ENCODE measurements at regions not wholly inside any gene's neighbourhood (a gene's known extent, or its start where the extent isn't known, plus 50 kb on each side); places are given as distances from the start of the nearest gene placed in this dataset.
A peak's percentile ranks its signal among the peaks of the same experiment; 100 is the strongest.

DNA sequence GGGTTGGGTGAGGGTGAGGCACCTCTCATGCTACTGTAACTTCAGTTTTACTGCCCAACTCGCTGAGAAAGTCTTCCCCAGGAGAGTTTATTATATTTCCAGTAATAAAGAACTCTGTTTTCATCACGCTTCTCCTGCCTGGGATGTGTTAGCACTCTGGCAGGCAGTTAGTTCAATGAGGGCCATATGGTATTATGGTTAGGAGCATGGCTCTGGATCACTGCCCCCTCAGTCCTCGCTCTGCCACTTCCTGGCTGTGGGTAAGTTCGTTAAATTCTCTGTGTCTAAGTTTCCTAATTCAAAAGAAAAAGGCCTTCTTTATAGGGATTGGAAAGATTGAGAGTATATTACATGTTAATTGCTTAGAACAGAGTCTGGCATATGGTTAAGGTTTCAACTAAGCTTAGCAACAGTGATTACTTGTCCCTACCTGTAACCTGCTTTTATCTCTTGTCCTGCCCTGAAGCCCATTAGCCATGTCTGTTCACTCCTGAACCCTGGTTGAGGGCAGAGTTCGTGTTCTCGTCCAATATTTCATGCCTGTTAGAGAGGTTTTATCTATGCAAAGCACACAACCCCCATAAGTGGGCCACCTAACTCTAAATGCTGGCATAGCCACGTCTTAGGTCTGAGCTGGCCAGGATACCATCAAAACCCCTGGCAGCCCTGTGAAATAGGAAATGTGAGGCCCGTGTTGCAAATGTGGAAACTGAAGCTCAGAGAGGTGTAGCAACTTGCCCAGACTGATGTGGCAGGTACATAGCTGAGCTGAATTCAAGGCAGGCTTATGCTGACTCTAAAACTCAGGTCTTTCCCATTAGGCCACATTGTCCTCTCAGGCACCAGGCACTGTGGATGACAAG, 342.5 kb upstream of the JARID2 start:
- DNase-seq (ENCODE audit: low spot score), result no peak

DNA sequence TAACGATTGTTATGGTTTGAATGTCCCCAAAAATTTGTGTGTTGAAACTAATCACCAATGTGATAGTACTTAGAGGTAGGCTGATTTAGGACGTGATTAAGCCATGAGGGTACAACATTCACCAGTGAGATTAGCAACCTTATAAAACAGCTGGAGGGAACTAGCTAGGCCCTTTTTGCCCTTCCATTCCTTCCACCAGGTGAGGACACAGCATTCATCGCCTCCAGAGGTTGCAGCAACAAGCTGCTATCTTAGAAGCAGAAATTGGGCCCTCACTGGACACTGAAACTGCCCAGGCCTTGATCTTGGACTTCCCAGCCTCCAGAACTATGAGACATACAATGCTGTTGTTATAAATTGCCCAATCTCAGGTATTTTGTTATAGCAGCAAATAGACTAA, 340.7 kb upstream of the JARID2 start:
- no peak for DNase-seq (ENCODE audit: low spot score)

DNA sequence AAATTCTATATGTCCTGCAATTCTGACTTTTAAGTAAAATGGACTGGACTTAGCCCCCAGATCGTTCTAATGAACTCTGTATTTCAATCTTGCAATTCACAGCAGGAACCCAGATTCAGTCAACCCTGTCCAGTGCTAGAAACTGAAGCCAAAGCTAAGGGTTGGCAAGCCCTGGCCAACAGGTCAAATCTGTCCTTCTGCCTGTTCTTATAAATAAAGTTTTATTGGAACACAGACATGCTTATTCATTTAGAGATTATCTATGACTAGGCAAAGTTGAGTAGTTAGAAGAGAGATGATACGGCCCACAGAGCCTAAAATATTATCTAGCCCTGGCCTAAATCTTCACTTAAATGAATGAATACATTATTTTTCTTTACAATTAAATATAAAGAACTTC, 339.2 kb upstream of the JARID2 start:
- no peak for DNase-seq (ENCODE audit: low spot score)

DNA sequence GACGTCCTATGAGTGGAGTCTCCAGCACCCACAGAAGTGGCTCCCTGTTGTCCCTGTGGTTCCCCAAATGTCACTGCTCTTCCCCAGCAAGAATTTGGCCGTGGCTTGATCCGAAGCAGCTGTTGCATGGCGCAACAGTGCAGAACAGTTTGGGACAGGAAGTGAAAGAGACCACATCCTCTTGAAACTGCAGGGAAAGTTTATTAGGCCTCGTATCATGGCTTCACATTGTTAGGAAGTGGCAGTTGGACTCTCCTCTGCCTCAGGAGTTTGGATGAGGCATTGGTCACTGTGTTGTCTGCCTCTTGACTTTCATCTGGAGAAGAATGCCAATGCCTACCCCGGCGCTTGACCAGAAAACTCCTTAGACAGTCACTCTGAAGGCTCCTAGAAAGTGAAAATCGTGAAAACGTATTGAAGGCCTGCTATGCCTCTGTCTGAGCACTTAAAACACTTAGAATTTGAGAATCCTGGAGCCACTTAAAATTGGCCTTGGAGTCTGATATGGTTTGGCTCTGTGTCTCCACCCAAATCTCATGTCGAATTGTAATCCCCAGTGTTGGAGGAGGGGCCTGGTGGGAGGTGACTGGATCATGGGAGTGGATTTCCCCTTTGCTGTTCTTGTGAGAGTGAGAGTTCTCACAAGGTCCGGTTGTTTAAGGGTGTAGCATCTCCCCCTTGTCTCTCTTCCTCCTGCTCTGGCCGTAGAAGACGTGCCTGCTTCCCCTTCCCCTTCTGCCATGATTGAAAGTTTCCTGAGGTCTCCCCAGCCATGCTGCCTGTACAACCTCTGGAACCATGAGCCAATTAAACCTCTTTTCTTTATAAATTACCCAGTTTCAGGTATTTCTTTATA, 334.9 kb upstream of the JARID2 start:
- DNase-seq (ENCODE audit: low spot score), result no peak

DNA sequence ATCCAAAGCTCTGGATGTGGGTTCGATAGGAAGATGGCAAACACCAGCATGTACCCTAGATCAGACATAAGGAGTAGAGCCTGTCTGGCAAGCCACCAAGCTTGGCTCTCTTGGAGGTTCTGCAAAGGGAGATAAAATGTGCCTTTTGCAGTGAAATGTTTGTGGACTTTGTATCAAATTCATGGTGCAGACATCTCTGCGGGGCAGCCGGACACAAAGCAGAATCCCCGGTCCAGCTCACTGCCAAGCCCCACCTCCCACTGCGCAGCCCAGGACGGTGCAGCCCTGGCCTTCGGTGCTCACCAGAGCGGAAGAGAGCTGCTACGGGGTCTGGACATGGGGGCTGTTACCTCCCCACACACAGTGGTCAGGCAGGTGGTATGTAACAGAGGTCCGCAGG, 333.6 kb upstream of the JARID2 start:
- DNase-seq (ENCODE audit: low spot score), result peak; percentile 46

DNA sequence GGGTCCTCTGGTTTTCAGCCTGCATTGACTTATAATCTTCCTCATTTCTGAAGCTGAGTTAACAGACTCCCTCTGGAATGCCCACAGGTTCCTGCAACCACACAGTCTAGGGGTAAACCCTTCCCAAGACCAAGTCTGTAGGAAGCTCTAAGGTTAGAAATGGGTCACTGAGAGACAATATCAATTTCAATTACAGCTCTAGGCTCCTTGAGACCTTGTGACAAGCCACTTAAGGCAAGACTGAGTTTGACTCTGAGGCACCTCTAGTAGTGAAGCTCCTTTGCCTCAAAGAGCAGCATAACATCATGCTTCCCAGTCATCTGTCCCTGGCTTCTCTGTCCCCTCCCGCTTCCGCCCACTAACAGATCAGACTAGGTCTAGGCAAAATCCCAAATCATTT, 333.2 kb upstream of the JARID2 start:
- no peak for DNase-seq (ENCODE audit: low spot score)

DNA sequence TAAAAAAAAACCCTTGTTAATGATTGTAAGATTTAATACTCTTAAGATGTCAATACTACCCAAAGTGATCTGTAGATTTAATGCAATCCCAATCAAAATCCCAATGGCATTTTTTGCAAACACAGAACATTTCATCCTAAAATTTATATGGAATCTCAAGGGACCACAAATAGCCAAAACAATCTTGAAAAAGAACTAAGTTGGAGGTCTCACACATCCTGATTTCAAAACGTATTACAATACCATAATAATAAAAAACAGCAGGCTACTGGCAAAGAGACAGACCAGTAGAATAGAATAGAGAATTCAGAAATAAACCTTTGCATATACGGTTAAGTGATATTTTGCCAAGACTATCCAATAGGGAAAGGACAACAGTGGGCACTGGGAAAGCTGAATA, 331.9 kb upstream of the JARID2 start:
- no peak for DNase-seq (ENCODE audit: low spot score)

DNA sequence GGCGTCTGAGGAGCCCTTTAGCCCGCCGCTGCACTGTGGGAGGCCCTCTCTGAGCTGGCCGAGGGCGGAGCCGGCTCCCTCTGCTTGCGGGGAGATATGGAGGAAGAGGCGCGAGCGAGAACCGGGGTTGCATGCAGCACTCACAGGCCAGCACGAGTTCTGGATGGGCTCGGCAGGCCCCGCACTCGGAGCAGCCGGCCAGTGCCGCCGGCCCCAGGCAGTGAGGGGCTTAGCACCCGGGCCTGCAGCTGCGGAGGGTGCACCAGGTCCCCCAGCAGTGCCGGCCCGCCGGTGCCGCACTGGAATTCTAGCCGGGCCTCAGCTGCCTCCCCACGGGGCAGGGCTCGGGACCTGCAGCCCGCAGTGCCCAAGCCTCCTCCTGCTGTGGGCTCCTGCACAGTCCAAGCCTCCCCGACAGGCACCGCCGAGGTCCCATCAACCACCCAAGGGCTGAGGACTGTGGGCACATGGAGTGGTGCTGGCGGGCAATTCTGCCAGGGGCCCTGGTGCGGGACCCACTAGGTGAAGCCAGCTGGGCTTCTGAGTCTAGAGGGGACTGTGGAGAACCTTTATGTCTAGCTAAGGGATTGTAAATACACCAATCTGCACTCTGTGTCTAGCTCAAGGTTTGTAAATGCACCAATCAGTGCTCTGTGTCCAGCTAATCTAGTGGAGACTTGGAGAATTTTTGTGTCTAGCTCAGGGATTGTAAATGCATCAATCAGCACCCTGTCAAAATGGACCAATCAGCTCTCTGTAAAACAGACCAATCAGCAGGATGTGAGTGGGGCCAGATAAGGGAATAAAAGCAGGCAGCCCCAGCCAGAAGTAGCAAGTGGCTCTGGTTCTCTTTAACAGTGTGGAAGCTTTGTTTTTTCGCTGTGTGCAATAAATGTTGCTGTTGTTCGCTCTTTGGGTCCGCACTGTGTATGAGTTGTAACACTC, 329.7 kb upstream of the JARID2 start:
- no peak for DNase-seq (ENCODE audit: low spot score)

DNA sequence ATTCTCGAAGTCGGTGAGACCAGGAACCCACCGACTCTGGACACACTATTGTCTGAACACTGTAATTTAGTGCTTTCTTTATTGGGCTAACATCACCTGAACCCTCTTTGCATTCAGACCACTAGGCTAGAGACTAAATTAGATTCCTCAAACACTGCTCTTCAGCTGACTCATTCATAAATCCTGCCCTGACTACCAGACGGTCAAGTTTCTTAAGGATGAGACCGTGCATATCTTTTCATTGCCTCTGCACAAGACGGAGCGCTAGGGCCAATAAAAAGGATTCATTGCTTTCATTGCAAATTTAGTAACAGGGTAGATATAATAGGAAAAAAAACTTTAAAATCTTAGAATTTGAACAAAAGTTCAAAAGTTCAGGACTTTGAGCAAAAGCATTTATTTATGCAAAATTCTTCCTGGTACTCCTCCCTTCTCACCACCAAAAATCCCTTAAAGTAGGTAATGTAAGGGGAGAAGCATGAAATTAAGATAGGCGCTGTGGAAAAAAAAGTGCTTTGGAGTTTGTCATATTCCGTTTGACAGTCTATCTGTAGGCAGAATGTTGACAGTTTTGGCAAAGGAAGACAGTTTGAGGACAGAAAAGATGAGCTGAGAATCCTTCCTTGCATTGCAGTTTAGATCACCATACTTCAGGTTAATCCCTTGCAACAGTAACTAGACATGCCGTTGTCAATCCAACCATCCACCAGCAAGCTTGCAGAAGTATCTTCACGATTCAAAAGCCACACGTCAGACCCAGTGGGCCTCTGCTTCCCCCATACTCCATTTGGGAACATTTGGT, 328.6 kb upstream of the JARID2 start:
- DNase-seq (ENCODE audit: low spot score), result no peak

DNA sequence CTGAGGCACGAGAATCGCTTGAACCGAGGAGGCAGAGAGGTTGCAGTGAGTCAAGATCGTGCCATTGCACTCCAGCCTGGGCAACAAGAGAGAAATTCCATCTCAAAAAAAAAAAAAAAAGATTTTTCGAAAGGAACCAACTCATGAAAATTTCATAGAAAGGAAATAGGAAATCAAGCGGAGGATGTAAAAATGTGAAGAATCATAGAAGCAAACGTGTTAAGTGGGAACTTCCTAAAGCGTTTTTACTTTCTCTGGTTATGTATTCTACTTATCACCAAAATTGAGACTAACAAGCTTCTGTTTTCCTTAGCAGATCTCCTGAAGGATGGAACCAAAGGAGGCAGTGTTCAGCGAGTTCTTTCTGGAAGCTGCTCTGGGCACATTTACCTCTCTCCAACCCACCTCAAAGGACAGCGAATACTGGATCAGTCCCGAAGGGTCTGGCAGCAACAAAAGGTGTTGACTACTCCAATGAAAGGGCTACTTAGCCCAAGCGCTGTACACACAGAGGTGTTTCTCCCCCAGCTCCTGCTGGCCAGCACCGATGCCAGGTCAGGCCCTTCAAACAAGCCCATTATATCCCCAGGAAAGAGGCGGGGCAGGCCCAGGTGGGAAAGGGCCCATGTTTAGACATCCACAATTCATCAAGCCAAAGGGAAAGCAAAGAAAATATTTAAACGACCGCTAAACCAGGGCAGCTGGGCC, 327.5 kb upstream of the JARID2 start:
- DNase-seq (ENCODE audit: low spot score), result no peak

DNA sequence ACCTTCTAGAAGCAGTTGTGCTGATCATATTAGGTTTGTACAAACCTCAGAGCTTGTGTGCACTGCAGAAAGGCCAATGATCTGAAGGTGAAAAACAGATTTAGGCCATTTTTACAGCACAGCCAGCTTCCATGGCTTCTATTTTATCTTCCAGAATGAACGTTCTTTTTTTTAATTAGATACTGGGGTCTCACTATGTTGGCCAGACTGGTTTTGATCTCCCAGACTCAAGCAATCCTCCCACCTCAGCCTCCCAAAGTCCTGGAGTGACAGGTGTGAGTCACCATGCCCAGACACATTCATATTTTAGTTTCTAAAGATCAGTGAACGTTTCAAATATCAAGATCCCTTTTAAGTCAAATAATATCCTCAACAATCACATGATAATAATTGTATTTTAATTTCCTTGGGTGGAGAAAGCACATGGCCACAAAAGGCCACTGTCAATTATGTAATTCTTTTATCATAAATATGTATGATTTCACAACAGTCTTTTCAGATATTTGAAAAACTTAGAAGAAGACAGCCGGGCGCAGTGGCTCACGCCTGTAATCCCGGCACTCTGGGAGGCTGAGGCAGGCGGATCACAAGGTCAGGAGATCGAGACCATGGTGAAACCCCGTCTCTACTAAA, 326.7 kb upstream of the JARID2 start:
- DNase-seq (ENCODE audit: low spot score), result no peak

DNA sequence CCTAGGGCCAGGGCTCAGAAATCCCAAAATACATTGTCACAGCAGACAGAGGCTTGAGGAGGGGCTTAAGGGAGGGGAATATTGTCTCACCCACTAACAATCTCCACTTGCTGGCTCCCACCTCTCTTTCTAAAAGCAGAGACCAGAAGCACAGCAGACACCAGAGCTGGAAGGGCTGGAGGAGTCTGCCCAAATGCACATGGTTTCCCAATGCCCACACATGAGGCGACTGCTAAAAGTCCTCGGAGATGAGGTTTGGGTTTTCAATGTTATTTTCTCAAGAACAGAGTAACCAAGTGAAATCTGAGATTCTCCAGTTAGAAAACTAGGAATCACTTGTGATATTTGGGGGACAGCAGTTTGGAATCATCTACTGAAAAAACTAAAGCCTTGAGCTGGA, 325.6 kb upstream of the JARID2 start:
- no peak for DNase-seq (ENCODE audit: low spot score)

DNA sequence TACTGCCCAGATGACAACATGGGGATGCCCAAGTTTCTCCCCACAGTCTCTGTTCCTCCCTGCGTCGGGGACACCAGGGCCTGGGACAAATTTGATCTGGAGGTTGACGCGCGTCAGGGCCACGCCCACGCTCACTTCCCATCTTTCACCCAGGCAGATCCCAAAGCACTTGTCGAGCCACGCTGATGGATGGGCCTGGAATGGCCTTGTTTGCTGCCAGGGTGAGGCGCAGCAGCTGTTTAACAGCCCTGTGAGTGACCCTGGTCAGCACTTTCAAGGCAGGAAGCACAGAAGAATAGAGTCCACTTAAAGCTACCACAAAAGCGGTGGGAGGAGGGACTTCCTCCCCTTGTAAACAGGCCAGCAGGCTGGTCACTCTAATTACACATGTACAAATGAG, 324.7 kb upstream of the JARID2 start:
- DNase-seq (ENCODE audit: low spot score), result no peak

DNA sequence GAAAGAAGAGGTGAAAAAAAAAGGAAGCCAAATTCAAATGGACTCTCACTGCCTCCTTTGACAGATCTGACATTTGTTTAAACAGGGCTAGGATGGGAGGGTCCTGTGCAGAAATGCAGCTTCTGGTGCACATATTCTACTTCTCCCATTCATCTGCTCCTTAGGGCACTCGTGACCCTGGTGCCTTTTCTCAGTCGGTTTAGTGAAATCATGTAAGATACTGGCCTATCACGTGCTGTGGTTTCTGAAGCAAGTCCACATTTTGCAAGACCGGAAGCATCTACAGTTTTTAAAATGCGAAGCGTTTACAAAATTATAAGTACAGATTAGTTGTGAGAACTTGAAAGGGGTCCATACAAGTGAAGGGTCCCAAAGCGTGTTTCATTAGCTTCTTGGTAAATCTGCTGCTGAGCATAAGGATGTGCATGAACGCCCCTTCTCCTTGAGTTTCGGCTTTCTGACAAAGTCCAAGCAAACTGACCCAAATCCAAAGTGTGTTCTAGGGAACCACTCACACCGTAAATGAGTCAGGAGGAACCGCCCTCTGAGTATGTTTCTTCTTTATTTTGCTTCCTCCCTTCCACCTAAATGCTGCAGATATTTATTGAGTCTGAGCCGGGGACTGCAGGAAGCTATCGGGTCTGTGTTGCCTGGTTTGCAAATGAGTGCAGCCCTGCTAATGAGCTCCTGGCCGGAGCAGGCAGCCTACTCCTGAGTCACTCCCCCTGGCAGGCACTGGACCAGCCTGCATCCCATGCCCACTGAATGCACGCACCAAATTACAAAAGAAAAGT, 323.8 kb upstream of the JARID2 start:
- DNase-seq (ENCODE audit: low spot score), result no peak

DNA sequence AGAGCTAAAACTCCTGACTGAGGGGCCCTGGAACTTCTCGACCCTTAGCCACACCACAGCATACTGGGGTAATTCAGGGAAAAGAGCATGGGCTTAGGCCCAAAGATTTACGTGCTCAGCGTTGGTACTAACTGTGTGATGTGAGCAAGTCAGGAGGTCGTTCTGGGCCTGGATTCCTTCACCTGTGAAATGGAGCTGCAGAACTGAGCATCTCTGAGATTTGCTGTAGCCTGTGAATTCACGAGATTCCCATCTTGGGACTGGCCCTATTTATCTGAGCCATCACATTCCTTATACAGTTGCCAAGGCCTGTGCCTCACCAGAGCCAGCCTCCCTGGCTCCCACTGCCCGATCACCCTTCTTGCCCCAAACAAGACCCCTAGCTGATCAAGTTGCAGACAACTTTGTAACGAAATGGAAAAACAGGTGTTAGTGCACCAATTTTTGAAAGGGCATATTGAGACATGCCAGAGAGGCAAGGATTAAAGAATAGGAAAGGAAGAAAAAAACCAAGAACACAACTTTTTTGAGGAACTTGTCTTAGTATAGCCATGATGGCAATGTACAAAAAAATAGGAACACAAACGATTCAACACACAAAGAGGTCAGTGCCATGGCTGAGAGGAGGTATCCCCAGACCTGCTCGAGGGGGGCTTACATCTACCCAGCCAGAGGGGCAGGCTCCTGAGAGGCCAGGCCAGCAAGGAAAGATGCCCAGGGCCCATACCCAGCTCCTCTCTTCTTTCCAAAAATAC, 323.0 kb upstream of the JARID2 start:
- DNase-seq (ENCODE audit: low spot score), result no peak

DNA sequence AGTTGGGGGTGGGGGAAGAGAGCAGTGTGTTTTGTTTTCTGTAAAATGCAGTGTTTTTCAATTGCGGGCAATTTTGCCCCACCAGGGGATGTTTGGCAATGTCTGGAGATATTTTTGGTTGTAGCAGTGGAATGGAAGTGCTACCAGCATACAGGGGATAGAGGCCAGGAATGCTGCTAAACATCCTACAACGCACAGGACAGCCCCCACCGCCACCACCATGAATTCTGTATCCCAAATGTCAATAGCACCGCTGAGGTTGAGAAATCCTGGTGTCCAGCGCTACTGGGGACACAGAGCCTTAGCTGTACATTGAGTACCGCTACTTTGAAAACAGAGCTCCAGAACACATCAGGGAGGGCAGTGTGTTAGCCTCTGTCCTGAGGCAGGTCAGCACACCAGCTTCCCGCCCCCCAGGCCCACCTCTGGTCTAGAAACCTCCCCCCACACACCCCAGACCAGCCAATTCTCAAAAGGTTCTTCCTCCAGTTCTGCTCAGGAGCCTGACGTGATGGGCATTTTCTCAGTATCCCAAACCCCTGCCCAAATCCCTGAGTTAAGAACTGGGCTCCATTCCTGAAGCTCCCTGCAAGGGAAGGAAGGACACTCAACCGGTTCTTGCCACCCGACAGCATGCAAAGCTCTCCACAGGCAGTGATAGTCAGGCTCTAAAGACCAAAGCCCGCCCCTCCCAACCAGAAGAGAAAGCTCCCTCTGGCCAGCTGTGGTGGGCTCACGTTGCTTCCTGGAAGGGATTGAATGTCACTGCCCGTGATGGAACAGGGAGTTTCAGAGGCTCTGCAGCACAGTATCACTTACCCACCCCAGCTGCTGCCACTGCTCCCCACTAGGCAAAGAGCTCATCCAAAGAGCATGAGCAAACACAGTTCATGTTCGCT, 321.5 kb upstream of the JARID2 start:
- DNase-seq (ENCODE audit: low spot score), result no peak

DNA sequence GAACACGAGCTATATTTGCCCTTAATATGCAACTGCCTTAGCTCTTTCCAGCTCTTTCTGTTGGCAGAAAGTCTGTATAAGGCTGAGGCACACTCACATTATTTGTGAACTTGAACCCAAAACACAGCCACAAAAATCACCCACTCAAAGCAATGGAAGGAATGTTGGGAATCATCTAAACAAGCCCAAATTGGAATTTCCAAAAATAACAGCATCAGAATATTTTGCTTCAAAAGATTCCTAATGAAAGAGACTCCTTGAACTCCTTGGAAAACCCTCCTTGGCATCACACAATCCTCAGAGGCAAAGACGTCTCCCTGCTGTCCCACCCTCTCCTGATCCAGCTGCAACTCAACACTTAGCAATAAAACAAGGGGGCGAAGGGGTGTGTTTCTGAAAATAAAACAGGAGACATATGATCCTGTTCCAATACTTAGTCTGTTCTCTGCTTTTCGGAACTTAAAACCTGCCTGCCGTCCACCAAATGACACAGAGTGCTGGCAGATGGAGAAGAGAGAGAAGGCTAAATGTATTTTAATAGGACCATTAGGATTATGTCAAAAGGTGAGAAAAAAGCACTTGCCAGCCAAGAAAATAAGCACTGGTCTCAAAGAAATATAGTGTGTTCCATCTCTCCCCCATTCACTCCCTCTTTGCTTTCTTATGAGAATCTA, 320.7 kb upstream of the JARID2 start:
- DNase-seq (ENCODE audit: low spot score), result no peak
